ENCODE measurements at regions not wholly inside any gene's neighbourhood (a gene's known extent, or its start where the extent isn't known, plus 50 kb on each side); places are given as distances from the start of the nearest gene placed in this dataset.

GRCh38 chr1:232548691-232549090 lies 81.2 kb downstream of the SIPA1L2 start:
- H2BK15ac ChIP-seq (ENCODE audit: low read depth, low read length): no peak overlapping the region
- H3K9me3 ChIP-seq (ENCODE audit: control insufficient read depth, low read depth, low read length): no peaks in the 10 kb centered on the region
- H2BK5ac ChIP-seq (ENCODE audit: insufficient read length, low read length): no peak overlapping the region
- H3K27me3 Mint-ChIP-seq (ENCODE audit: low read depth): no peaks in the 10 kb centered on the region; the same call in 1 of the 2 replicates
- no peak overlapping the region; the same call in 1 of the 2 replicates for H3K14ac ChIP-seq (ENCODE audit: insufficient read depth, low read length)
- H2AFZ ChIP-seq (ENCODE audit: low read length): no peak overlapping the region
- H3K18ac ChIP-seq (ENCODE audit: insufficient read length, low read depth, low read length): no peak overlapping the region
- no peak overlapping the region for H4K8ac ChIP-seq (replicated peaks; ENCODE audit: insufficient read length, low read depth, low read length)
- H3T11ph ChIP-seq (ENCODE audit: low read length): no peak overlapping the region
- no CpG with 5 or more reads among the region's 5 CpGs for WGBS (ENCODE audit: extremely low coverage, insufficient read length, low lambda C conversion rate)
- H3K79me2 ChIP-seq (ENCODE audit: insufficient read depth, low read length): no peaks in the 10 kb centered on the region
- no peak overlapping the region for H2AK5ac ChIP-seq (ENCODE audit: insufficient read length, low read length)
- peaks cover 13% of the 10 kb centered on the region; the same call in 1 of the 2 replicates for H3K4me1 ChIP-seq (ENCODE audit: insufficient read depth, low read length)
- H2BK12ac ChIP-seq (ENCODE audit: insufficient read length, low read depth, low read length): no peak overlapping the region
- peaks cover 54% of the 10 kb centered on the region in 2 experiments for H3K4me1 Mint-ChIP-seq
- H3K27me3 ChIP-seq (ENCODE audit: insufficient read depth, low read length): no peaks in the 10 kb centered on the region
- no peaks in the 10 kb centered on the region for H4K20me1 ChIP-seq (ENCODE audit: control insufficient read depth, insufficient read depth, insufficient read length)
- no peaks in the 10 kb centered on the region for H3K9me3 Mint-ChIP-seq
- H3K79me1 ChIP-seq (ENCODE audit: insufficient read depth, low read depth, low read length, poor library complexity, severe bottlenecking): no peaks in the 10 kb centered on the region
- H3K4ac ChIP-seq (ENCODE audit: low read depth, low read length): no peak overlapping the region
- peak overlapping the region in 2 of 3 experiments; percentile 47 to 89; a peak in 2 of 7 replicates for H3K27ac Mint-ChIP-seq
- no peak overlapping the region for H3K23ac ChIP-seq (ENCODE audit: insufficient read length, low read depth, low read length)
- H4K5ac ChIP-seq (ENCODE audit: insufficient read length, low read depth, low read length): no peak overlapping the region
- H3K4me3 Mint-ChIP-seq: no peak overlapping the region; a peak in 2 of 5 replicates
- no peaks in the 10 kb centered on the region; a peak in 1 of 7 replicates for H3K36me3 Mint-ChIP-seq (ENCODE audit: insufficient read depth in 1 of 3, low read depth in 3 of 3)
- no peak overlapping the region for H3K56ac ChIP-seq (ENCODE audit: insufficient read length, low read depth, low read length)
- H3K27ac ChIP-seq (ENCODE audit: insufficient read length, low read depth, low read length): no peak overlapping the region
- no peaks in the 10 kb centered on the region for H3K23me2 ChIP-seq (ENCODE audit: insufficient read length, low read depth, low read length, poor library complexity, severe bottlenecking)
- DNase-seq: no peak
- H4K91ac ChIP-seq (ENCODE audit: insufficient read length, low read depth, low read length): no peak overlapping the region
- no peak overlapping the region for H2BK20ac ChIP-seq (ENCODE audit: low read depth, low read length, poor library complexity, severe bottlenecking)
- H3K4me2 ChIP-seq (ENCODE audit: insufficient read depth, insufficient read length, low read length): no peak overlapping the region
- H3K9ac ChIP-seq (ENCODE audit: extremely low read depth, insufficient read length, low read length): no peak overlapping the region
- no peak overlapping the region for H2BK120ac ChIP-seq (ENCODE audit: low read depth, low read length, poor library complexity, severe bottlenecking)
- no peak for TF ChIP-seq CTCF (conservative IDR thresholded peaks at IDR 0.05)
